LoVo (cell line): ENCODE measurements at regions not wholly inside any gene's neighbourhood (a gene's known extent, or its start where the extent isn't known, plus 50 kb on each side); places are given as distances from the start of the nearest gene placed in this dataset.
"Not testable (repeated sequence)": the region's sequence is repeated elsewhere in the genome, so short reads cannot be mapped to it uniquely, and the experiment has no call there.

Experiments
- DNase-seq: peaks from one replicate; pipeline ENCODE4 v3.0.0-alpha.2; 2016; ENCODE audit warnings: low spot score

- no peak for DNase-seq
These were observed 122.0 kb upstream of the OSTN start for GRCh38 chr3:191076903-191077552.

- no peak for DNase-seq
These were observed 124.5 kb upstream of the OSTN start for GRCh38 chr3:191074511-191074910.

GRCh38 chr3:191070762-191071403, 128.2 kb upstream of the OSTN start:
- no peak for DNase-seq

- DNase-seq = no peak
These were observed 128.8 kb upstream of the OSTN start for GRCh38 chr3:191070201-191070600.

GRCh38 chr3:191068946-191069813, 129.9 kb upstream of the OSTN start:
- no peak for DNase-seq

GRCh38 chr3:191066669-191067068, 132.4 kb upstream of the OSTN start:
- peak; percentile 22 for DNase-seq

- no peak for DNase-seq
These were observed 133.7 kb upstream of the OSTN start for GRCh38 chr3:191065181-191065805.

GRCh38 chr3:191051037-191051436, 148.0 kb upstream of the OSTN start:
- DNase-seq = peak; percentile 31

GRCh38 chr3:191047930-191048329, 151.1 kb upstream of the OSTN start:
- no peak for DNase-seq

GRCh38 chr3:191030929-191031328, 168.1 kb upstream of the OSTN start:
- no peak for DNase-seq

GRCh38 chr3:191030491-191030890, 168.0 kb upstream of the GMNC start:
- DNase-seq = no peak

GRCh38 chr3:191026746-191027145, 164.3 kb upstream of the GMNC start:
- DNase-seq = no peak

- no peak for DNase-seq
These were observed 158.4 kb upstream of the GMNC start for GRCh38 chr3:191020730-191021396.

GRCh38 chr3:191019855-191020254, 157.4 kb upstream of the GMNC start:
- no peak for DNase-seq

GRCh38 chr3:191015960-191016359, 153.5 kb upstream of the GMNC start:
- DNase-seq = not testable (repeated sequence)

GRCh38 chr3:191008074-191008473, 145.6 kb upstream of the GMNC start:
- no peak for DNase-seq

- DNase-seq = no peak
These were observed 143.3 kb upstream of the GMNC start for GRCh38 chr3:191005790-191006189.

GRCh38 chr3:191003742-191004141, 141.2 kb upstream of the GMNC start:
- DNase-seq = no peak

GRCh38 chr3:190996181-190996775, 133.8 kb upstream of the GMNC start:
- DNase-seq = no peak

- DNase-seq = no peak
These were observed 132.7 kb upstream of the GMNC start for GRCh38 chr3:190995156-190995555.

GRCh38 chr3:190990898-190991297, 128.4 kb upstream of the GMNC start:
- no peak for DNase-seq

GRCh38 chr3:190989218-190989617, 126.7 kb upstream of the GMNC start:
- DNase-seq = no peak
